ENCODE measurements at regions not wholly inside any gene's neighbourhood (a gene's known extent, or its start where the extent isn't known, plus 50 kb on each side); places are given as distances from the start of the nearest gene placed in this dataset.

DNA sequence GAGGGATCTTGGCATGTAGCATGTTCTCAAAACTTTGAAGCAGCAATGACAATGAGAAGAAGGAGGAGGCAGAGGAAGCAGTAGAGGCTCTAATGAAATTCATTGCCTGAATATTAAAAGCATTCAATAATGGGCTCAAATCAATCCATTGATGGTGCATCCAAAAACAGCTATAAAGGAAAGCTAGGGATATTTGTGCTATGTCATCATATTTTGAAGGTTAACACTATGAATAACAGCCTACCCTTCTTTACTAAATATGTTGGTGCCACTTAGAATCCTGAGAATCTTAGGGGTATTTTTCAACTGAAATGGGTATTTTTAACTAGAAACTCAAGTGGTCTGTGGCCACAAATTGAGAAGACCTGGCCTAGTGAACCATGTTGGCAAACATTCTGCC is 153.7 kb downstream of the SETD4 start:
- H3K4me1 ChIP-seq: no peaks in the 10 kb centered on the region
- no peak overlapping the region for H3K4me3 ChIP-seq
- FAIRE-seq (no peak), ATAC-seq (no peak), DNase-seq (ENCODE audit: low read depth in 1 of 2, low spot score in 1 of 2) (no peak)
- no peak for TF ChIP-seq RCOR1 (IDR thresholded peaks at IDR 0.05; ENCODE audit: low read depth, low read length)
- TF ChIP-seq MAFK (IDR thresholded peaks at IDR 0.05; ENCODE audit: partially characterized antibody): peak; percentile 86
- ChIA-PET POLR2A (no interaction called here), CTCF (interaction anchor here (1.2 kb wide), 1 partner anchor 36 kb away, joined by 3 read pairs; no protein-coding TSS in a partner anchor)
- no peak overlapping the region for H3K4me2 ChIP-seq
- no peaks in the 10 kb centered on the region for H3K9me3 ChIP-seq
- H3K27ac ChIP-seq: no peak overlapping the region

GRCh38 chr21:35905963-35906345 is 154.4 kb downstream of the SETD4 start:
- ATAC-seq (no peak), DNase-seq (ENCODE audit: low read depth in 1 of 2, low spot score in 1 of 2) (no peak), FAIRE-seq (no peak)
- Histone ChIP-seq H3K9me3 (no peaks in the 10 kb centered on the region), H3K27ac (no peak overlapping the region), H3K4me3 (no peak overlapping the region), H3K4me2 (no peak overlapping the region), H3K4me1 (no peaks in the 10 kb centered on the region)
- CTCF ChIA-PET: interaction anchor here (1.2 kb wide), 1 partner anchor 35 kb away, joined by 3 read pairs; no protein-coding TSS in a partner anchor
- no peak for TF ChIP-seq EP300 (IDR thresholded peaks at IDR 0.05)
- no peak for TF ChIP-seq POLR2AphosphoS2 (conservative IDR thresholded peaks at IDR 0.05; ENCODE audit: low read length)
- no peak for TF ChIP-seq RCOR1 (IDR thresholded peaks at IDR 0.05; ENCODE audit: low read depth, low read length)
- TF ChIP-seq CBX8 (IDR thresholded peaks at IDR 0.05): no peak
- TF ChIP-seq CHD4 (IDR thresholded peaks at IDR 0.05; ENCODE audit: borderline replicate concordance): no peak
- POLR2A ChIA-PET: no interaction called here
- 65% methylated on average over 8 of the region's 8 CpGs for WGBS (ENCODE audit: missing lambda C conversion rate)

GRCh38 chr21:35905096-35905962 is 155.0 kb downstream of the SETD4 start:
- Histone ChIP-seq H3K27ac (no peak overlapping the region), H3K4me1 (no peaks in the 10 kb centered on the region), H3K9me3 (no peaks in the 10 kb centered on the region), H3K4me2 (no peak overlapping the region), H3K4me3 (no peak overlapping the region)
- ChIA-PET CTCF (interaction anchor here (1.2 kb wide), 1 partner anchor 35 kb away, joined by 3 read pairs; no protein-coding TSS in a partner anchor), POLR2A (no interaction called here)
- TF ChIP-seq FOXS1 (CRISPR knock-in tag; IDR thresholded peaks at IDR 0.05) (no peak), CHD4 (IDR thresholded peaks at IDR 0.05; ENCODE audit: borderline replicate concordance) (no peak), EP300 (IDR thresholded peaks at IDR 0.05) (no peak), ESRRA (IDR thresholded peaks at IDR 0.05; ENCODE audit: borderline replicate concordance, low read length) (no peak), PHF8 (IDR thresholded peaks at IDR 0.05; ENCODE audit: borderline replicate concordance, low read depth) (no peak)
- TF ChIP-seq, protein P1, sequence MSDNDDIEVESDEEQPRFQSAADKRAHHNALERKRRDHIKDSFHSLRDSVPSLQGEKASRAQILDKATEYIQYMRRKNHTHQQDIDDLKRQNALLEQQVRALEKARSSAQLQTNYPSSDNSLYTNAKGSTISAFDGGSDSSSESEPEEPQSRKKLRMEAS (IDR thresholded peaks at IDR 0.05): no peak
- DNase-seq (ENCODE audit: low read depth in 1 of 2, low spot score in 1 of 2) (no peak), FAIRE-seq (no peak), ATAC-seq (no peak)
- 37% methylated on average over 11 of the region's 11 CpGs for WGBS (ENCODE audit: missing lambda C conversion rate)

DNA sequence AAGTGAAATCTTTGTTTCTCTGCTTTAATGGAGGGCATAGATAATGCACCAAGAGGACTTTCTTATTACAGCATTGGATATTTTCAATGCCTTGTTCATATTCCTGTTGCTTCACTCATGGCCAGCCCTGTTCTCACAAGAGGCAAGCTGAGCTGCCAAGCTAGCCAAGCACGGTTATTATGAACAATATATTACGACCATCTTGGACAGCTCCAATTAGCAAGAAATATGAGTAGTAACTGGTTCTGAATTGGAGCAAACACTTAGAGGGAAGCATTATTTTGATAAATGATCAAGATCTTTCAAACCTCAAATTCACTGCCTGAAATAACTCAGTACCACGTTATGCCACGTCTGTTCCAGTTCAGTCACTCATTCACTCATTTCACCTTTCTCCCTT is 159.8 kb downstream of the SETD4 start:
- DNase-seq (ENCODE audit: low read depth in 1 of 2, low spot score in 1 of 2) (no peak), ATAC-seq (no peak), FAIRE-seq (no peak)
- H3K9me3 ChIP-seq: no peaks in the 10 kb centered on the region
- ChIA-PET CTCF (interaction anchor here (1.2 kb wide), 1 partner anchor 10 kb away, joined by 3 read pairs; no protein-coding TSS in a partner anchor), POLR2A (no interaction called here)
- H3K4me3 ChIP-seq: no peak overlapping the region
- no peaks in the 10 kb centered on the region for H3K4me1 ChIP-seq
- TF ChIP-seq SMC3 (IDR thresholded peaks at IDR 0.05) (no peak), FOXS1 (CRISPR knock-in tag; IDR thresholded peaks at IDR 0.05) (no peak)
- no peak overlapping the region for H3K4me2 ChIP-seq
- no peak overlapping the region for H3K27ac ChIP-seq
- WGBS (ENCODE audit: missing lambda C conversion rate): 9% methylated on average over 4 of the region's 4 CpGs

- no peak for DNase-seq (ENCODE audit: low read depth in 1 of 2, low spot score in 1 of 2)
- Histone ChIP-seq H3K4me2 (no peak overlapping the region), H3K27ac (no peak overlapping the region), H3K4me3 (no peak overlapping the region), H3K4me1 (no peaks in the 10 kb centered on the region), H3K9me3 (no peaks in the 10 kb centered on the region)
- FAIRE-seq: no peak
- ChIA-PET CTCF (interaction anchor here (1.0 kb wide), 1 partner anchor 133 kb away, joined by 3 read pairs; no protein-coding TSS in a partner anchor), POLR2A (no interaction called here)
- ATAC-seq: no peak
- TF ChIP-seq RNF2 (IDR thresholded peaks at IDR 0.05; ENCODE audit: borderline replicate concordance, low read depth): no peak
- no peak for TF ChIP-seq MAZ (IDR thresholded peaks at IDR 0.05; ENCODE audit: borderline replicate concordance, low read depth, low read length)
- no peak for TF ChIP-seq POLR2AphosphoS2 (conservative IDR thresholded peaks at IDR 0.05; ENCODE audit: low read length)
- 18% methylated on average over 3 of the region's 3 CpGs for WGBS (ENCODE audit: missing lambda C conversion rate)
Measured at GRCh38 chr21:35896060-35896459, 164.3 kb downstream of the SETD4 start.

Data from A549 (cell line).